Esophagus squamous epithelium (tissue), 4 donors: ENCODE measurements at regions not wholly inside any gene's neighbourhood (a gene's known extent, or its start where the extent isn't known, plus 50 kb on each side); places are given as distances from the start of the nearest gene placed in this dataset.

ENCODE experiments used
- POLR2A ChIP-seq, 4 donors: fragments of 450-650 bp; IDR thresholded peaks; one replicate each; pipeline ENCODE4 v1.6.1; 2017; ENCODE audit warnings: antibody characterized with exemption in 4 of 4, mild to moderate bottlenecking in 4 of 4, moderate library complexity in 3 of 4
- TF ChIP-seq, protein P1 (sequence below), 6 experiments: fragments of 450-650 bp in 4 of 6; fragments of 200-600 bp in 2 of 6; sonication (generic) in 2 of 6; IDR thresholded peaks; one replicate each; pipeline ENCODE4 v1.5.1; 2016 to 2019; ENCODE audit warnings: antibody characterized with exemption in 6 of 6, mild to moderate bottlenecking in 4 of 6, moderate library complexity in 4 of 6

DNA sequence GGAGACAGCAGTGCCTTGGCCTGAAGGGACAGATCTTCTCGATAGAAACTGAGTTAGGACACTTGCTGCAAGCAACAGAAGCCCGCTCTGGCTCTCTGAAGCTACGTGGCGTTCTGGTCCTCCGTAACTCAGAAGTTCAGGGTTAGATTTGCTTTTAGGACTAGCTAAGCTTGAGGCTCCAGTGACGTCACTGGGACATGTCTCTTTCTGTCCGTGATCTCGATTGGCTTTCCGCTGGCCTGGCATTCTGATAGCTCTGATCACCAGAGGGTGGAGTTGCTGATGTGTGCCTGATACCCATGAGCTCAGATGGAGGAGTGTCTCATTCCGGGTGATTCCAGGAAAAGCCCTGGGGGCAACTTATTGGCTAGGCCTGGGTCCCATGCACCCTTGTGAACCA is 75.0 kb downstream of the GLI2 start:
- TF ChIP-seq, protein P1, sequence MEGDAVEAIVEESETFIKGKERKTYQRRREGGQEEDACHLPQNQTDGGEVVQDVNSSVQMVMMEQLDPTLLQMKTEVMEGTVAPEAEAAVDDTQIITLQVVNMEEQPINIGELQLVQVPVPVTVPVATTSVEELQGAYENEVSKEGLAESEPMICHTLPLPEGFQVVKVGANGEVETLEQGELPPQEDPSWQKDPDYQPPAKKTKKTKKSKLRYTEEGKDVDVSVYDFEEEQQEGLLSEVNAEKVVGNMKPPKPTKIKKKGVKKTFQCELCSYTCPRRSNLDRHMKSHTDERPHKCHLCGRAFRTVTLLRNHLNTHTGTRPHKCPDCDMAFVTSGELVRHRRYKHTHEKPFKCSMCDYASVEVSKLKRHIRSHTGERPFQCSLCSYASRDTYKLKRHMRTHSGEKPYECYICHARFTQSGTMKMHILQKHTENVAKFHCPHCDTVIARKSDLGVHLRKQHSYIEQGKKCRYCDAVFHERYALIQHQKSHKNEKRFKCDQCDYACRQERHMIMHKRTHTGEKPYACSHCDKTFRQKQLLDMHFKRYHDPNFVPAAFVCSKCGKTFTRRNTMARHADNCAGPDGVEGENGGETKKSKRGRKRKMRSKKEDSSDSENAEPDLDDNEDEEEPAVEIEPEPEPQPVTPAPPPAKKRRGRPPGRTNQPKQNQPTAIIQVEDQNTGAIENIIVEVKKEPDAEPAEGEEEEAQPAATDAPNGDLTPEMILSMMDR (IDR thresholded peaks at IDR 0.05), result no peak
- no peak for TF ChIP-seq POLR2A (IDR thresholded peaks at IDR 0.05)
